ENCODE measurements at regions not wholly inside any gene's neighbourhood (a gene's known extent, or its start where the extent isn't known, plus 50 kb on each side); places are given as distances from the start of the nearest gene placed in this dataset.

DNA sequence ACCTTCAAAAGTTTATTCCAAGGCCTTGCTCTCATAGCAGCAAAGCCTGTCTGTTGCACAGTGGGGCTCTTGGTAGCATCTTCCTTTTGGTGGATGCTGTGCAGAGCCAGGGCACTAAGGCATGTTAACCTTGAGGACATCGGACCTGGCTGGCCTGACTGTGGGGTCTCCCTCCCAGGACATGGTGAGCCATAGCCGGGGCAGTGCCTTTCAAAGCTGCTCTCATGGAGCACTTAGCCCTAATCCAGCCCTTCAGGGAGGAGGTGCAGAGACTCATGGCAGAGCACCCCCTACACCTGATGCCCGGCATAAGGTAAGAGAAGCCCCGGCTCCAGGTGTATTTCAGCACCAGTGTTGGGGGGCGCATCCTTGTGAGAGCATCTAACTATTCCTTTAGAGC, 941.4 kb upstream of the ZNF722 start:
- TF ChIP-seq, protein P1, sequence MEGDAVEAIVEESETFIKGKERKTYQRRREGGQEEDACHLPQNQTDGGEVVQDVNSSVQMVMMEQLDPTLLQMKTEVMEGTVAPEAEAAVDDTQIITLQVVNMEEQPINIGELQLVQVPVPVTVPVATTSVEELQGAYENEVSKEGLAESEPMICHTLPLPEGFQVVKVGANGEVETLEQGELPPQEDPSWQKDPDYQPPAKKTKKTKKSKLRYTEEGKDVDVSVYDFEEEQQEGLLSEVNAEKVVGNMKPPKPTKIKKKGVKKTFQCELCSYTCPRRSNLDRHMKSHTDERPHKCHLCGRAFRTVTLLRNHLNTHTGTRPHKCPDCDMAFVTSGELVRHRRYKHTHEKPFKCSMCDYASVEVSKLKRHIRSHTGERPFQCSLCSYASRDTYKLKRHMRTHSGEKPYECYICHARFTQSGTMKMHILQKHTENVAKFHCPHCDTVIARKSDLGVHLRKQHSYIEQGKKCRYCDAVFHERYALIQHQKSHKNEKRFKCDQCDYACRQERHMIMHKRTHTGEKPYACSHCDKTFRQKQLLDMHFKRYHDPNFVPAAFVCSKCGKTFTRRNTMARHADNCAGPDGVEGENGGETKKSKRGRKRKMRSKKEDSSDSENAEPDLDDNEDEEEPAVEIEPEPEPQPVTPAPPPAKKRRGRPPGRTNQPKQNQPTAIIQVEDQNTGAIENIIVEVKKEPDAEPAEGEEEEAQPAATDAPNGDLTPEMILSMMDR (conservative IDR thresholded peaks at IDR 0.05), result no peak
- TF ChIP-seq EZH2 (IDR thresholded peaks at IDR 0.05; ENCODE audit: low read depth), result no peak
